GM19351 (cell line): ENCODE measurements at regions not wholly inside any gene's neighbourhood (a gene's known extent, or its start where the extent isn't known, plus 50 kb on each side); places are given as distances from the start of the nearest gene placed in this dataset.
"Not testable (repeated sequence)": the region's sequence is repeated elsewhere in the genome, so short reads cannot be mapped to it uniquely, and the experiment has no call there.

ENCODE experiments used
- ATAC-seq: cut with Tn5 transposase; IDR thresholded peaks from one replicate; pipeline ENCODE4 v1.9.1; 2021; ENCODE audit warnings: mild to moderate bottlenecking, moderate library complexity; ENCODE audit not compliant: unreplicated experiment

DNA sequence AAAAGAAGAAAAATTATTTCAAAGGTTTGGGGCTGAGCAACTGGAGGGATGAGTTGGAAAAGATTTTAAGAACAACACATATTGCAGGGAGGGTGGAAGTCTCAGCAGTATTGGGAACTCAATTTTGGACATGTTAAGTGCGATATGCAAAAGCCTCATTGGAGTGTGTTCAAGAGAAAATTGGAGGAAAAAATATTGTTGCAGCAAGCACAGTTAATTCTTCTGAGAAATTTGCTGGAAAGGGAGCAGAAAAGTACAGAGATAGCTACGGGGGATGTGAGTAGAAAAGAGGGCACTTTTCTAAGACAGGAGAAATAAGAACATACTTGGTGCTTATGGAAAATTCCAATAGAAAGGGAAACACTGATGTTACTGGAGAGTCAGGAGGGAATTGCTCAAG, 59.8 kb upstream of the MAGI2 start:
- ATAC-seq, result no peak

- ATAC-seq, result no peak
Measured at GRCh38 chr7:79512261-79512660, 58.8 kb upstream of the MAGI2 start.

DNA sequence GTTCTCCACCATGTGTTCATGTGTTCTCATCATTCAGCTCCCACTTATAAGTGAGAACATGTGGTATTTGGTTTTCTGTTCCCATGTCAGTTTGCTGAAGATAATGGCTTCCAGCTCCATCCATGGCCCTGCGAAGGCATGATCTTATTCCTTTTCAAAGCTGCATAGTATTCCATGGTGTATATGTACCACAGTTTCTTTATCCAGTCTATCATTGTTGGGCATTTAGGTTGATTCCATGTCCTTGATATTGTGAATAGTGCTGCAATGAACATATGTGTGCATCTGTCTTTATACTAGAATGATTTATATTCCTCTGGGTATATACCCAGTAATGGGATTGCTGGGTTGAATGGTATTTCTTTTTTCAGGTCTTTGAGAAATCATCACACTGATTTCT, 57.6 kb upstream of the MAGI2 start:
- not testable (repeated sequence) for ATAC-seq

GRCh38 chr7:79507131-79507530, 53.7 kb upstream of the MAGI2 start:
- ATAC-seq, result no peak

DNA sequence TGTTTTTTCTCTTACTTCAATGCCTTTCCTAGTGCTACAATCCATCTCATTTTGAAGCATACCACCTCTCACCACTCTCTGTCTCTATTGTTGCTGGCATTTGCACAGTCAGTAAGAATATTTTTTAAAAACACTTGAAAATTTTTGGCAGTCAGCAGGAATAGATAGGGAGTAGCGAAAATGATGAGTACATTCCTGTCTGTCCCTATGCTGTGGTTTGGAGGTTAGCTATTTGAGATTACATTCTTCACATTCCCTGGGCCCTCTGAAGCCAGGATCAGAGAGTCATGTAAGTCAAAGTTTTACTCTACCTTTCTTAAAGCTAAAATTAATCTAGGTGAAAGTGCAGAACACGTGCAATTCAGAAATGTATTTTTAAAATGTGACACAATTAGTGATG, 53.0 kb upstream of the MAGI2 start:
- no peak for ATAC-seq

DNA sequence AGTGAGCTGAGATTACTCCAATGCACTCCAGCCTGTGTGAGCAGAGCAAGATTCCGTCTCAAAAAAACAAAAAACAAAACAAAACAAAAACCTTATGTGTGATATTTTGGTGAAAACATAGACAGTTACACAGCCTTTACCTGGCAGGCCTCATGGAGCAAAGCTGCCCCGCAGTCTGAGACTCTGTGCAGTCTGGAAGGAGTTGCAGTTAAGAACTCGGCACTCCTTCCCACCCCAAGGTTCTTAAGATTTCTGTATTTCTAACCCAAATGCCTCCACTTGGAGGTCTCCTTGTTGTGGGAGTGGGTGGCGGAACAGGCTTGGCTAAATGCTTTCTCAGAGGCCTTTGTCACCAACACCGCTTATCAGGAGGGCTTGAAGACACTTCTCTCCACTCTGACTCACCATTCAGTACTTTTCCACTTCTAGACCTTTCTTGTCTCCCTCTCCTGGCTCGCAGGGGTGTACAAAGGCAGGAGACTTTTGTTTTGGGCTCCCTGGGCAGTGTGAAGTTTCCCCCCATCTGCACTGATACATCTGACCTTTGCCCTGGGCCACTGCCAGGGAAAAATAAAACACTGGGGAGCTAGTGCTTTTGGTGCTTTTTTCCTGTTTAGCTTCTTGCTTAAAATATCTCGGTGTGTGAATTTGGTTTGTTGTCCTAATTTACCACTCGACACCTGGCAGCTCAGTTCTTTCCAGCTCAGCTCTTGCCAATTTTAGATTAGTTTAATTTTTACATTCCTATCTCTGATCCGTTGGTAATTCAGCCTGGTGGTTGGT, 51.3 kb upstream of the MAGI2 start:
- ATAC-seq, result no peak
